IMR-90 (cell line): ENCODE measurements at regions not wholly inside any gene's neighbourhood (a gene's known extent, or its start where the extent isn't known, plus 50 kb on each side); places are given as distances from the start of the nearest gene placed in this dataset.

Experiments
- ATAC-seq: fragments of 200-7000 bp; cut with Tn5 transposase; 2 replicates; pipeline ENCODE4 v1.9.1; 2020; ENCODE audit warnings: low read depth, mild to moderate bottlenecking, moderate library complexity
- BruUV-seq: library from RNA; stranded (reverse); fragments of 400-500 nt; replicated peaks from 2 replicates; lab custom pipeline; 2021; lab: Mats Ljungman, UMichigan
- CTCF ChIA-PET: fragments of 300-600 bp; formaldehyde crosslinking; extraction: SDS; loops from one replicate; lab custom pipeline; 2021; ENCODE audit warnings: antibody characterized with exemption; lab: Yijun Ruan, JAX
- POLR2A ChIA-PET: fragments of 300-600 bp; sonication (Branson Sonifier 250); formaldehyde crosslinking; loops from one replicate; lab custom pipeline; 2022; ENCODE audit warnings: antibody characterized with exemption; ENCODE audit not compliant: unreplicated experiment; lab: Charles Lee
- DNase-seq: peaks from one replicate; pipeline ENCODE4 v3.0.0; 2013
- H2AFZ ChIP-seq: replicated peaks from 2 replicates; pipeline ENCODE3; 2013; ENCODE audit warnings: low read length, mild to moderate bottlenecking; ENCODE audit not compliant: poor library complexity
- H2AK5ac ChIP-seq: 2 replicates; pipeline ENCODE4 v1.6.1; 2013; ENCODE audit warnings: low read depth, low read length, inconsistent platforms
- H2AK9ac ChIP-seq: replicated peaks from 2 replicates; pipeline ENCODE3; 2013; ENCODE audit warnings: mild to moderate bottlenecking, low read depth, low read length, moderate library complexity; ENCODE audit not compliant: poor library complexity
- H2BK120ac ChIP-seq: 2 replicates; pipeline ENCODE4 v1.6.1; 2013; ENCODE audit warnings: low read depth, low read length, inconsistent platforms
- H2BK15ac ChIP-seq: 3 replicates; pipeline ENCODE4 v1.6.1; 2013; ENCODE audit warnings: low read depth, low read length, inconsistent platforms
- H2BK20ac ChIP-seq: 2 replicates; pipeline ENCODE4 v1.6.1; 2013; ENCODE audit warnings: low read depth, mild to moderate bottlenecking, inconsistent platforms, low read length, moderate library complexity
- H2BK5ac ChIP-seq: 2 replicates; pipeline ENCODE4 v1.6.1; 2013; ENCODE audit warnings: mild to moderate bottlenecking, low read depth, low read length, inconsistent platforms; ENCODE audit not compliant: poor library complexity, severe bottlenecking
- H3K14ac ChIP-seq: replicated peaks from 2 replicates; pipeline ENCODE4 v1.6.1; 2013; ENCODE audit warnings: low read depth, low read length, inconsistent platforms
- H3K18ac ChIP-seq: 2 replicates; pipeline ENCODE4 v1.6.1; 2013; ENCODE audit warnings: low read depth, low read length, control low read depth
- H3K23ac ChIP-seq: 2 replicates; pipeline ENCODE4 v1.6.1; 2013; ENCODE audit warnings: low read depth, low read length, inconsistent platforms
- H3K27ac ChIP-seq: 2 replicates; pipeline ENCODE4 v1.5.1; 2013; ENCODE audit warnings: mild to moderate bottlenecking, control low read depth, low read length; ENCODE audit not compliant: insufficient read depth
- H3K27me3 ChIP-seq: 2 replicates; pipeline ENCODE4 v1.6.1; 2013; ENCODE audit warnings: low read length; ENCODE audit not compliant: control insufficient read depth, insufficient read depth
- H3K36me3 ChIP-seq: 2 replicates; pipeline ENCODE4 v1.6.1; 2013; ENCODE audit warnings: low read length, mixed read lengths; ENCODE audit not compliant: control insufficient read depth, insufficient read depth
- H3K4ac ChIP-seq: 2 replicates; pipeline ENCODE4 v1.6.1; 2013; ENCODE audit warnings: low read depth, low read length, inconsistent platforms
- H3K4me1 ChIP-seq: 2 replicates; pipeline ENCODE4 v1.6.1; 2013; ENCODE audit warnings: low read length, mixed read lengths; ENCODE audit not compliant: control insufficient read depth, insufficient read depth
- H3K4me2 ChIP-seq: 2 replicates; pipeline ENCODE4 v1.6.1; 2013; ENCODE audit warnings: low read depth, mild to moderate bottlenecking, control low read depth, low read length, moderate library complexity
- H3K4me3 ChIP-seq: 2 replicates; pipeline ENCODE4 v1.5.1; 2013; ENCODE audit warnings: low read depth, mild to moderate bottlenecking, control low read depth, low read length, moderate library complexity; ENCODE audit not compliant: insufficient read depth
- H3K56ac ChIP-seq: 2 replicates; pipeline ENCODE4 v1.6.1; 2013; ENCODE audit warnings: low read length, inconsistent platforms; ENCODE audit not compliant: insufficient read depth; ENCODE audit errors: extremely low read depth
- H3K79me1 ChIP-seq, 2 experiments: 2 replicates each; pipeline ENCODE4 v1.6.1; 2013; ENCODE audit warnings: low read length in 2 of 2, inconsistent platforms in 1 of 2, low read depth in 1 of 2
- H3K9ac ChIP-seq: 2 replicates; pipeline ENCODE4 v1.6.1; 2013; ENCODE audit warnings: low read depth, low read length, control low read depth
- H3K9me1 ChIP-seq: 2 replicates; pipeline ENCODE4 v1.6.1; 2013; ENCODE audit warnings: low read length, inconsistent platforms; ENCODE audit not compliant: insufficient read depth
- H3K9me3 ChIP-seq: 2 replicates; pipeline ENCODE4 v1.6.1; 2013; ENCODE audit warnings: low read length; ENCODE audit not compliant: control insufficient read depth, insufficient read depth
- H4K20me1 ChIP-seq: 2 replicates; pipeline ENCODE4 v1.6.1; 2013; ENCODE audit warnings: low read length, inconsistent platforms; ENCODE audit not compliant: insufficient read depth
- H4K5ac ChIP-seq: 2 replicates; pipeline ENCODE4 v1.6.1; 2013; ENCODE audit warnings: mild to moderate bottlenecking, low read depth, low read length, control low read depth
- H4K8ac ChIP-seq, 2 experiments: 2 replicates each; pipeline ENCODE4 v1.6.1; 2013; ENCODE audit warnings: low read depth in 2 of 2, low read length in 2 of 2, control low read depth in 1 of 2, inconsistent platforms in 1 of 2
- H4K91ac ChIP-seq: 2 replicates; pipeline ENCODE4 v1.6.1; 2013; ENCODE audit warnings: low read depth, low read length, inconsistent platforms; ENCODE audit not compliant: insufficient read depth
- BHLHE40 ChIP-seq: fragments of 150-350 bp; IDR thresholded peaks from 2 replicates; pipeline ENCODE4 v1.6.1; 2016; ENCODE audit warnings: mild to moderate bottlenecking, low read depth, low read length
- CEBPB ChIP-seq: IDR thresholded peaks from 2 replicates; pipeline ENCODE4 v1.6.1; 2012; ENCODE audit warnings: low read depth, low read length, improper control_type of control experiment
- CHD1 ChIP-seq: IDR thresholded peaks from 2 replicates; pipeline ENCODE4 v1.6.1; 2012; ENCODE audit warnings: low read depth, low read length, improper control_type of control experiment
- FOS ChIP-seq: fragments of 150-350 bp; IDR thresholded peaks from 2 replicates; pipeline ENCODE4 v1.6.1; 2016; ENCODE audit warnings: low read depth, low read length
- MAFK ChIP-seq: IDR thresholded peaks from 2 replicates; pipeline ENCODE4 v1.6.1; 2012; ENCODE audit warnings: low read depth, low read length, improper control_type of control experiment
- MAZ ChIP-seq: IDR thresholded peaks from 2 replicates; pipeline ENCODE4 v1.6.1; 2012; ENCODE audit warnings: low read depth, mild to moderate bottlenecking, low read length, improper control_type of control experiment, moderate library complexity, borderline replicate concordance
- MXI1 ChIP-seq: IDR thresholded peaks from 2 replicates; pipeline ENCODE4 v1.6.1; 2012; ENCODE audit warnings: low read depth, mild to moderate bottlenecking, low read length, moderate library complexity, borderline replicate concordance
- POLR2A ChIP-seq: IDR thresholded peaks from 2 replicates; pipeline ENCODE4 v1.6.1; 2012; ENCODE audit warnings: mild to moderate bottlenecking, low read depth, low read length
- RAD21 ChIP-seq: IDR thresholded peaks from 2 replicates; pipeline ENCODE4 v1.6.1; 2012; ENCODE audit warnings: low read length, improper control_type of control experiment
- RCOR1 ChIP-seq: IDR thresholded peaks from 2 replicates; pipeline ENCODE4 v1.6.1; 2012; ENCODE audit warnings: mild to moderate bottlenecking, low read length, improper control_type of control experiment; ENCODE audit not compliant: insufficient replicate concordance
- RFX5 ChIP-seq: IDR thresholded peaks from 2 replicates; pipeline ENCODE4 v1.8.0; 2012; ENCODE audit warnings: low read depth, mild to moderate bottlenecking, low read length, moderate library complexity
- SMC3 ChIP-seq: fragments of 150-350 bp; IDR thresholded peaks from 2 replicates; pipeline ENCODE4 v1.6.1; 2016; ENCODE audit warnings: low read depth, mild to moderate bottlenecking, antibody characterized with exemption, low read length, moderate library complexity
- WGBS, 2 experiments: methylation state at CpG; one replicate each; pipeline versions ENCODE4 v1.1.5 to v1.1.7; 2013; ENCODE audit warnings: missing lambda C conversion rate in 2 of 2; ENCODE audit not compliant: insufficient read length in 1 of 2; ENCODE audit errors: extremely low coverage in 2 of 2; 5-methylcytosine and 5-hydroxymethylcytosine counted together
- dilution Hi-C: fragments of 300-500 bp; cut with HindIII; formaldehyde crosslinking; loops from one replicate; pipeline ENCODE4 v1.14.3; 2018; ENCODE audit warnings: low sequenced_read_pairs; ENCODE audit not compliant: unreplicated experiment
- in situ Hi-C: fragments of 300-500 bp; cut with MboI; formaldehyde crosslinking; loops from 3 replicates; pipeline ENCODE4 v1.14.3; 2019; ENCODE audit warnings: low sequenced_read_pairs, inconsistent platforms, mixed read lengths
- intact Hi-C: fragments of 100-400 bp; cut with micrococcal nuclease; formaldehyde crosslinking; loops from 2 replicates; pipeline ENCODE4 v1.10.0; 2022
- TF ChIP-seq, protein P1 (sequence below): fragments of 150-350 bp; IDR thresholded peaks from 2 replicates; pipeline ENCODE4 v1.6.1; 2017; ENCODE audit warnings: mild to moderate bottlenecking, antibody characterized with exemption, low read length, low read depth
- TF ChIP-seq, protein P2 (sequence below): conservative IDR thresholded peaks from 2 replicates; pipeline ENCODE4 v1.5.1; 2012; ENCODE audit warnings: mild to moderate bottlenecking, low read depth, low read length, improper control_type of control experiment

DNA sequence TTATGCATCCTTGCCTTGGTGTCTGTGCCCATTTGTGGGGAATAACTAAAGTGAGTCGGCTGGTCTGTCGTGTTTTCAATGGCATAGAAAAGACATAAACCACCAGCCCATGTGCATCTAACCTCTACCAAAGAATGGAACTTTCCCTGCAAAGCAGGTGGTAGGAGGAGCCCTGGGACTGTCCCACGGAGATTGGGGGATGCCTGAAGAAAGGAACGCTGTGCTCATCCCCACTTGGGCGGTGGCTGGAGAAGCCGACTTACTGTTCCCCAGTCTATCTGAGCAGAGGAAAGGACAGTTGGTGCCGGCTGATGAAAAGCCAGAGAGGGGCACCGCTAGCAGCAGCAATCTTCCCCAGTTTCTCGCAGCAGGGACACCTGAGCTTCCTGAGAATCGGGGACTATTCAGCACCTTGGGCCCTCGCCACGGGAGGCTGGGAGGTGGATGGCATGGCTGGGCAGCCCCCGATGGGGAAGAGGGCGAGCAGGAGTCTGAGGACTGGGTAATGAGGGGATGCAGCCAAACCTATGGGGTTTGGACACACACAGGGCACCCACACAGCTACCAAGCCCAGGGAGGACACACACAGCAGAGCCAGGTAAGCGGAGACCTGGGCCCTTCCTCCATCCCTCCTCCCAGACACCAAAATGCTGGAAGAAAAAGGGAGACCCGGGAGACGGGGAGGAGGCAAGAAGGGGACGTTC, 53.7 kb upstream of the AGAP1 start:
- Histone ChIP-seq H4K5ac (no peak overlapping the region), H3K9ac (no peak overlapping the region), H2AK5ac (no peak overlapping the region), H3K4ac (no peak overlapping the region), H3K56ac (no peak overlapping the region), H3K9me3 (peaks cover 2% of the 10 kb centered on the region; the same call in 1 of the 2 replicates), H3K18ac (no peak overlapping the region), H2BK15ac (no peak overlapping the region), H2AK9ac (no peak overlapping the region), H2BK5ac (no peak overlapping the region), H3K23ac (no peak overlapping the region), H4K91ac (no peak overlapping the region), H3K4me1 (no peaks in the 10 kb centered on the region), H4K20me1 (no peaks in the 10 kb centered on the region), H3K79me1 (no peaks in the 10 kb centered on the region), H3K9me1 (no peaks in the 10 kb centered on the region), H4K8ac (no peak overlapping the region), H3K14ac (no peak overlapping the region), H2BK120ac (no peak overlapping the region), H2BK20ac (no peak overlapping the region), H3K27me3 (peaks cover 16% of the 10 kb centered on the region), H3K27ac (no peak overlapping the region), H3K4me3 (no peak overlapping the region), H2AFZ (no peak overlapping the region), H3K4me2 (no peak overlapping the region), H3K36me3 (no peaks in the 10 kb centered on the region)
- dilution Hi-C loops (no loop called here), intact Hi-C loops (loop anchor here (10.0 kb wide), 1 partner anchor 155 kb away; no protein-coding TSS in a partner anchor), in situ Hi-C loops (no loop called here)
- TF ChIP-seq MAFK, result no peak
- TF ChIP-seq MAZ, result no peak
- TF ChIP-seq, protein P1, sequence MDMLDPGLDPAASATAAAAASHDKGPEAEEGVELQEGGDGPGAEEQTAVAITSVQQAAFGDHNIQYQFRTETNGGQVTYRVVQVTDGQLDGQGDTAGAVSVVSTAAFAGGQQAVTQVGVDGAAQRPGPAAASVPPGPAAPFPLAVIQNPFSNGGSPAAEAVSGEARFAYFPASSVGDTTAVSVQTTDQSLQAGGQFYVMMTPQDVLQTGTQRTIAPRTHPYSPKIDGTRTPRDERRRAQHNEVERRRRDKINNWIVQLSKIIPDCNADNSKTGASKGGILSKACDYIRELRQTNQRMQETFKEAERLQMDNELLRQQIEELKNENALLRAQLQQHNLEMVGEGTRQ, result no peak
- no peak for TF ChIP-seq RFX5
- no peak for TF ChIP-seq RAD21
- TF ChIP-seq, protein P2, sequence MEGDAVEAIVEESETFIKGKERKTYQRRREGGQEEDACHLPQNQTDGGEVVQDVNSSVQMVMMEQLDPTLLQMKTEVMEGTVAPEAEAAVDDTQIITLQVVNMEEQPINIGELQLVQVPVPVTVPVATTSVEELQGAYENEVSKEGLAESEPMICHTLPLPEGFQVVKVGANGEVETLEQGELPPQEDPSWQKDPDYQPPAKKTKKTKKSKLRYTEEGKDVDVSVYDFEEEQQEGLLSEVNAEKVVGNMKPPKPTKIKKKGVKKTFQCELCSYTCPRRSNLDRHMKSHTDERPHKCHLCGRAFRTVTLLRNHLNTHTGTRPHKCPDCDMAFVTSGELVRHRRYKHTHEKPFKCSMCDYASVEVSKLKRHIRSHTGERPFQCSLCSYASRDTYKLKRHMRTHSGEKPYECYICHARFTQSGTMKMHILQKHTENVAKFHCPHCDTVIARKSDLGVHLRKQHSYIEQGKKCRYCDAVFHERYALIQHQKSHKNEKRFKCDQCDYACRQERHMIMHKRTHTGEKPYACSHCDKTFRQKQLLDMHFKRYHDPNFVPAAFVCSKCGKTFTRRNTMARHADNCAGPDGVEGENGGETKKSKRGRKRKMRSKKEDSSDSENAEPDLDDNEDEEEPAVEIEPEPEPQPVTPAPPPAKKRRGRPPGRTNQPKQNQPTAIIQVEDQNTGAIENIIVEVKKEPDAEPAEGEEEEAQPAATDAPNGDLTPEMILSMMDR, result no peak
- no peak for TF ChIP-seq SMC3
- no peak for TF ChIP-seq CHD1
- no peak for TF ChIP-seq BHLHE40
- no peak for TF ChIP-seq MXI1
- TF ChIP-seq POLR2A, result no peak
- TF ChIP-seq CEBPB, result no peak
- TF ChIP-seq FOS, result no peak
- no peak for TF ChIP-seq RCOR1
- ATAC-seq, result no peak
- POLR2A ChIA-PET, result no interaction called here
- CTCF ChIA-PET, result interaction anchor here (0.6 kb wide), 2 partner anchors 73 to 1512 kb away, joined by 3 read pairs; no protein-coding TSS in a partner anchor
- BruUV-seq, result no TSS peak
- 51% methylated on average over 6 of the region's 18 CpGs; no CpG with 5 or more reads in 1 of the 2 experiments for WGBS, 2 experiments
- no peak for DNase-seq
